ENCODE measurements at regions not wholly inside any gene's neighbourhood (a gene's known extent, or its start where the extent isn't known, plus 50 kb on each side); places are given as distances from the start of the nearest gene placed in this dataset.

- H3K27me3 ChIP-seq (ENCODE audit: control insufficient read depth in 2 of 2, insufficient read depth in 2 of 2, low read length in 2 of 2): no peaks in the 10 kb centered on the region
- 0% methylated on average over 2 of the region's 2 CpGs for WGBS (ENCODE audit: insufficient coverage, low coverage, missing lambda C conversion rate)
- FAIRE-seq (no peak), DNase-seq (ENCODE audit: extremely low read depth in 1 of 4, low spot score in 3 of 4) (no peak), ATAC-seq (no peak)
- in situ Hi-C loops (cut with MboI) (no loop called here), intact Hi-C loops (cut with micrococcal nuclease) (no loop called here)
- POLR2A ChIA-PET: no interaction called here
- no peaks in the 10 kb centered on the region for H3K9me3 ChIP-seq (replicated peaks; ENCODE audit: control insufficient read depth, insufficient read depth, low read depth, low read length)
- no peak overlapping the region for H3K9ac ChIP-seq (ENCODE audit: insufficient read depth in 1 of 2, low read depth in 2 of 2, low read length in 2 of 2)
- TF ChIP-seq ZSCAN32 (CRISPR knock-in tag; IDR thresholded peaks at IDR 0.05) (no peak), PTRF (tag; IDR thresholded peaks at IDR 0.05) (no peak), TBL1XR1 (IDR thresholded peaks at IDR 0.05; ENCODE audit: low read length in 2 of 2) (no peak), TCFL5 (CRISPR knock-in tag; conservative IDR thresholded peaks at IDR 0.05) (no peak), GTF2A2 (tag; IDR thresholded peaks at IDR 0.05) (no peak), ATF6 (CRISPR knock-in tag; IDR thresholded peaks at IDR 0.05) (no peak), ZNF655 (CRISPR knock-in tag; IDR thresholded peaks at IDR 0.05) (no peak), RERE (CRISPR knock-in tag; IDR thresholded peaks at IDR 0.05; ENCODE audit: borderline replicate concordance) (no peak), CREM (IDR thresholded peaks at IDR 0.05; ENCODE audit: low read depth) (no peak), NELFE (IDR thresholded peaks at IDR 0.05; ENCODE audit: insufficient read depth, insufficient read length) (no peak), SNRNP70 (optimal IDR thresholded peaks at IDR 0.05; ENCODE audit: low read depth, low read length) (no peak), KLF10 (CRISPR knock-in tag; IDR thresholded peaks at IDR 0.05) (no peak), PML (IDR thresholded peaks at IDR 0.05; ENCODE audit: low read length) (no peak), E2F1 (CRISPR knock-in tag; IDR thresholded peaks at IDR 0.05) (no peak)
- H3K4me2 ChIP-seq (ENCODE audit: insufficient read depth, low read length): no peak overlapping the region
- no peaks in the 10 kb centered on the region for H3K79me2 ChIP-seq (ENCODE audit: control insufficient read depth, insufficient read depth, low read length)
- H3K27ac ChIP-seq (ENCODE audit: extremely low read depth, low read depth, low read length): no peak overlapping the region
- BruUV-seq (replicated peaks): no TSS peak
- CTCF ChIA-PET (ENCODE audit: low intra/inter-chr PET ratio): no interaction called here
- no peaks in the 10 kb centered on the region for H3K36me3 ChIP-seq (ENCODE audit: control insufficient read depth, insufficient read depth, low read length)
- no peaks in the 10 kb centered on the region for H4K20me1 ChIP-seq (replicated peaks; ENCODE audit: control insufficient read depth, insufficient read depth, low read length)
- H3K4me1 ChIP-seq (replicated peaks in 1 of 2; ENCODE audit: control insufficient read depth in 2 of 2, insufficient read depth in 2 of 2, low read length in 2 of 2): no peaks in the 10 kb centered on the region
- H2AFZ ChIP-seq (ENCODE audit: low read depth, low read length): no peak overlapping the region
- H3K4me3 ChIP-seq: no peak overlapping the region
- H3K9me1 ChIP-seq (ENCODE audit: control insufficient read depth, insufficient read depth, low read length): no peaks in the 10 kb centered on the region
Measured at GRCh38 chr3:82520846-82521245, 759.4 kb upstream of the GBE1 start.
